HG02981 (cell line): ENCODE measurements at regions not wholly inside any gene's neighbourhood (a gene's known extent, or its start where the extent isn't known, plus 50 kb on each side); places are given as distances from the start of the nearest gene placed in this dataset.
A peak's percentile ranks its signal among the peaks of the same experiment; 100 is the strongest.
"Not testable (repeated sequence)": the region's sequence is repeated elsewhere in the genome, so short reads cannot be mapped to it uniquely, and the experiment has no call there.

Experiments used
- ATAC-seq: cut with Tn5 transposase; IDR thresholded peaks from one replicate; pipeline ENCODE4 v1.9.1; 2021; ENCODE audit warnings: mild to moderate bottlenecking, moderate library complexity; ENCODE audit not compliant: unreplicated experiment

DNA sequence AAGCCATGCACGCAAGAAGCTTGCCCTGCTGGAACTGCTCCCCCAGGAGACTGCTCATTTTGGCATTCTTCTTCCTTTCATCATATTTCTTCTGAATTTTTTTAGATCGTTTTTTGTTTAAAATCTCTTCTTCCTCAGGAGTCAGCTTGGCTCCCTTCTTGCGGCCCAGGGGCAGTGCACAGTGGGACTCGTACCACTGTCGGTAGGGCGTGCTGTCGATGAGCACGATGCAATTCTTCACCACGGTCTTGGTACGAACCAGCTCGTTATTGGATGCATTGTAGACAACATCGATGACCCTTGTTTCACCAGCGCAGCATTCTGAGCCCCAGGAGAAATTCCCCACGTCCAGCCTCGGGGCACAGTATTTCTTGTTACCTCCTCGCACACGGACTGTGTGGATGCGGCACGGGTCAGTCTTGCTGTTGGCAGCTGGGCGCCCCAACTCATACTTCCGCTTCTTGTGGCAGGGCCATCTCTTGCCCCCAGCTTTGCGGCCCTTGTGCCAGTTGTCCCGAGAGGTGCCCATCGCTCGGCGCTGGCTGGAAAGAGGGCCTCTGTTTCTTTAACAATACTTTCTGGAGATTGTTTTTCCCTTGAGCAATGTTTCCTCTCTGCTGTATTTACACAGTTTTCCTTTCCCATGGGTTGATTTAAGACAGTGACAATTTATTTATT lies 452.4 kb downstream of the TMEM121 start:
- ATAC-seq: no peak

DNA sequence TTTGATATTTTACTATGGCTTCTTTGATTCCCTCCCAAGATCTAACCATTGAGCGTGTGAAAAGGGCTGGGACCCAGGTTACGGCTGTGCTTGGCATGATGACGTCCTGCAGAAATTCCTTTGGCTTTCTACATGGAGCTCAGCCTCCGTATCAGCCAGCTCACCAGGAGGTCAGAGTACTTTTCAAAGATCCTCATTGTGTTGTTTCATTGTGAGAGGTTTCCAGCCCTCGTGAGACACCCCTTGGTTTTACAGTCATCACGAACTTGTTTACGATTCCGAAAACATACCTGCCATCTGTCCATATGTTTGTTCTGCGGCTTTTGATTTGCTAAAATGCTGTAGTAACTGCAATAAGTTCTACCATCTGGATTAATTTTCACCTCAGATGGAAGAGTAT lies 453.1 kb downstream of the TMEM121 start:
- ATAC-seq: no peak

DNA sequence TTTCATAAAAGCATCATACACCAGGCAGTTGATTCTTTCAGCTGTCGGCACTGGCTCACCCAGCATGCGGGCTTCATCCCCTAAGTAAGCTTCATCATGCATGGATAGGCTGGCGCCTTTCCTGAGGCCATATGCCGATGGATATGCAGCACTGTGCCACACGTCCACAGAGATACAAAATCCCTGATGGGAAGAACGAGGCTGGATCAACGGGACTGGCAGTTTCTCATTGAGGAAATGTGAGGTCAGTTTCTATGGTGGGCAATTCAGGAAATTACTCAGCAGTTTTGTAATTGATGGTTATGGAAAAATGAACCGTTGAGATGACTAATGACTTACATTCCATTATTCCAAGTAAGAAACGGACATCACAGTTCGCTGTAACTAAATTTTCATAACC lies 453.8 kb downstream of the TMEM121 start:
- ATAC-seq: no peak

- ATAC-seq: not testable (repeated sequence)
Measured at GRCh38 chr14:105981517-105982302, 455.3 kb downstream of the TMEM121 start.

- no peak for ATAC-seq
Measured at GRCh38 chr14:105982664-105983063, 456.3 kb downstream of the TMEM121 start.

GRCh38 chr14:105986894-105987284 lies 460.5 kb downstream of the TMEM121 start:
- ATAC-seq: no peak

GRCh38 chr14:105987563-105987962 lies 461.2 kb downstream of the TMEM121 start:
- ATAC-seq: no peak

DNA sequence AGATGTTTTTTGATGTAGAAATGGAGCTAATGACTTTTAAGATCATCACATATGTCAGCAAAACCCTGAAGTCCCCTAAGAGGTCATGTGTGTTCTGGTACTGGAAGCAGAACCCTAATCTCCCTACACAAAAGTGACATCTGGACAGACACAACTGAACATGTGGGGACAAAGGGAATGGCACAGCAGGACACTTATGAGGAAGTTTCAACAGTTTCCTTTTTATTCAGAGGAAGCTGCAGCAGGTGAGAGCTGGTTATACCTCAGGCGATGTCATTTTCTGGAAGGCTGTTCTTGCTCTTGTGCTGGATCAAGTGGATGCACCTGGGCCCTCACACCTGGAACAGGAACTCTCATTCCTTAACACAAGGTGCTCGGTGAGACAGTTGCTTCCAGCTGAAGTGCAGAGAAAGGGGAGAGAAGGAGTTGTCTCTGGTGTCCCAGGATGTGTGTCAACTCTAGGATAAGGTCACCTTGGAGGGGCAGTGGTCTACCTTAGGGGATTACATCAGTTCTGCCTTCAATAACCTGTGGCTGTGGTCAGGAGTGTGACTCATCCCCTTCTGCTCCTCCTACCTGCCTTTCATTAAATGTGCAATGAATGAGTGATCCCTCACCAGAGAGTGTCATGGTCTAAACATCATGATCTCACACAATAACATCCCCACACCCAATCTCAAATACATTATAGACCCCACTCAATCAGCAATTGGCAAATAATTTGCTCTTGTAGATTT lies 463.4 kb downstream of the TMEM121 start:
- no peak for ATAC-seq

DNA sequence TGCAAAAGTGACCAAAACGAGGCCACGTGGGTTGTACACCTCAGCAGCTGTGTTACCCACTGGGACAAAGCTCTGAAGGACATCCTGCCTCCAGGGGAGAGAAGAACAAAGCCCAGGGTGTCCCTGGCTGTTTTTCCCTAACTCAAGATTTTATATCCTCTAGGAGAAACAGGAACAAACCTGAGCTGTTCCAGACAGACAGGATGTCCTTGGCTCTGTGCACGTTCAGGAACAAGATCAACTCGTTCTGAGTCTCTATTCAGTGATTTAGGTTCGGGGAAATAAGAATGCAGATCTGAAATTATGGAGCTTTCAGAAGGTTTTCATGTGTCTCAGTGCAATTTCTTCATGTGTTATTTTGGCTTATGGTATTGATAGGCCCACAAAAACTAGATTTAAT lies 465.3 kb downstream of the TMEM121 start:
- not testable (repeated sequence) for ATAC-seq

- no peak for ATAC-seq
Measured at GRCh38 chr14:105993814-105994213, 467.4 kb downstream of the TMEM121 start.

DNA sequence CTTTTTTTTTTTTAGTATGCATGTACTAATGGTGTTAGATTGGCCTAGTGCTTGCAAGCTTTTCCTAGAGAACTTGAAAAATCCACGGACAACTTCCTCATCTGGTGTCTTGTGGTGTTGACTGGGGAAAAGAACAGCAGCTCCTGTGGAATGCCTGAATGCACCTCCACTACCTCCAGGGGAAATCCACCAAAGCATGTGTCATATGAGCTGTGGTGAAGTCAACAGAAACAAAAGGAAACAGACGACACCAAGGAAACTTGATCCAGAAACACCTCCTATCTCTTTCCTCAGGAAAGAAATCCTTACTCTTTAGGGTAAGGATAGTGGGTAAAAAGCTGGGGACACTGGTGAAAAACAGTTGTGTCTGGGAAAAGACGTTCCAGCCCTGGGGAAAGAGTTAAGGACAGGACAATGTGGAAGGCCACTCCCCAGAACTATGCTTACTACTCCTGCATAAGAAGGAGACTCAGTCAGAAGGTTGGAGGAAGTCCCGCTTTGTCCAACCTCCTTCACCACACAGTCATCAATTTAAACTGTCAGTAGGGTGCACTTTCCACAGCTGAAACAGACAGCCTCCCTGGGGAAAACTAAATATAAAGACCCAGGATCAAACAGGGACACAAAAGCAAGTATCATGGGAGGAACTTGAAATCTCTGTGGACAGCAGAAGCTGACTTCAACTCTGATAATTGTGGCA lies 468.8 kb downstream of the TMEM121 start:
- ATAC-seq: not testable (repeated sequence)

- ATAC-seq: not testable (repeated sequence)
Measured at GRCh38 chr14:105998597-105998996, 472.2 kb downstream of the TMEM121 start.

- peak; percentile 69 for ATAC-seq
Measured at GRCh38 chr14:105999361-106000028, 473.1 kb downstream of the TMEM121 start.

- peak; percentile 22 for ATAC-seq
Measured at GRCh38 chr14:106000029-106000511, 473.7 kb downstream of the TMEM121 start.

DNA sequence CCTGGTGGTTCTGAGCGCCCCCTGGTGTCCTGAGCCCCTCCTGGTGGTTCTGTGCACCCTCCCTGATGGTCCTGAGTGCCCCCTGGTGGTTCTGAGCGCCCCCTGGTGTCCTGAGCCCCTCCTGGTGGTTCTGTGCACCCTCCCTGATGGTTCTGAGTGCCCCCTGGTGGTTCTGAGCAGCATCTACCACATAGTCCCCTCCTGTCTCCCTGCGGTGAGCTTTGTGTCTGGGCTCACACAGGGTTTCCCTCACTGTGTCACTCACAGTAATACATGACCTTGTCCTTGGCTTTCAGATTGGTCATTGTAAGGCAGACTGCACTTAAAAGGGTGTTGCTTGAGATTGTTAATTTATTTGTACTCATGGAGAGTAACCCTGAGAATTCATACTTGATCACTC lies 474.9 kb downstream of the TMEM121 start:
- ATAC-seq: not testable (repeated sequence)

DNA sequence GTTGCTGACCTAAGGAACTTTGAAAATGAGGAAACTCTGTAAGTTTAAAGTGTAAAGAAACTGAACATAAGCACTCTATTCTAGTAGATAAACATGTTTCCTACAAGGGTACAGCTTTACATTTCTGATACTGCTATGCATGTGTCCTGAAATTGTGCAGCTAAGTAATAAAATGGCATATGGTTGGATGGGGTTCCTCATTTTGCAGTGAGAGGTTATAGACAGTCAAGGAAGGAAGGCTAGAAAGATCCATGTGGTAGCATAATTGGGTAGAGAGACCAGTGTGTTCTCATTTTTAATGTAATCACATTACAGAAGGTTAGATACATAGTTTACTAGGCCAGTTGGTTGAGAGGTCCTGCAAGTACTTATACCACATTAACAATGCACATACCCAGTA lies 477.0 kb downstream of the TMEM121 start:
- no peak for ATAC-seq

- ATAC-seq: not testable (repeated sequence)
Measured at GRCh38 chr14:106004937-106005795, 478.8 kb downstream of the TMEM121 start.

DNA sequence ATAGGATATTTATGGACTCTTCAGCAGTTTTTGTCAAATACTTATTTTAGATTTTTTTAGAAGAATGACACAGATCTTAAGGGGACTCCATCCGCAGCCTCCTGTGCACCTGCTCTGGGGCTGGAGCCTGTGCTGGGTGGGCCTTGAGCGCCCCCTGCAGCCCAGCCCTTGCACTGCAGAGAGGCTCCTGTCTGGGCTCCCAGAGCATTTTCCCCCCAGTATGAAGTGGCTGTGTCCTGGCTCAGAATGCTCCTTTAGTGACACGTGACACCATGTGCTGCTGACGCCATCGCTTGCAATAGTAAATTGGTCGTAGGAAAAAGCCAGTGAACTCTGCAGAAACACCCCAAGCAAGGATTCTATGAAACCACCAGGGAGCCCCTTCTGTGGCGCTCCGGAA lies 479.7 kb downstream of the TMEM121 start:
- not testable (repeated sequence) for ATAC-seq

DNA sequence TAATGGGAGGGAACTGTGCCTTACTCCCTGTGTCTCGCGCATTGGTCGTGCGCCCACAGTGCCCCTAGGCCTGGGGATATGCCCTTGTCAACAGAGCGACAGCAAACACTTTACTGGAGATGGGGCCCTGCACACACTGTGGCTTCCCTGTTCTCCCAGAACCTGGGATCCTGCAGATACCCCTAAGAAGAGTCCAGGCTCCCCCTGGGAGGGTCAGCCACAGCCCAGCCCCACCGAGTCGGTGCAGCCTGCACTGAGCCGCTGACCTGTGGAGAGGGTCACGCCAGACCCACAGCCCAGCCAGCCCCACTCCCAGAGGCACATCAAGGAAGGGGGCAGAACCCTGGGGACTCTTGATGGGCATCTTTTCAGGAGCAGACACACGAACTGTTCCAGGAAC lies 480.3 kb downstream of the TMEM121 start:
- ATAC-seq: not testable (repeated sequence)
